ENCODE measurements at regions not wholly inside any gene's neighbourhood (a gene's known extent, or its start where the extent isn't known, plus 50 kb on each side); places are given as distances from the start of the nearest gene placed in this dataset.

DNA sequence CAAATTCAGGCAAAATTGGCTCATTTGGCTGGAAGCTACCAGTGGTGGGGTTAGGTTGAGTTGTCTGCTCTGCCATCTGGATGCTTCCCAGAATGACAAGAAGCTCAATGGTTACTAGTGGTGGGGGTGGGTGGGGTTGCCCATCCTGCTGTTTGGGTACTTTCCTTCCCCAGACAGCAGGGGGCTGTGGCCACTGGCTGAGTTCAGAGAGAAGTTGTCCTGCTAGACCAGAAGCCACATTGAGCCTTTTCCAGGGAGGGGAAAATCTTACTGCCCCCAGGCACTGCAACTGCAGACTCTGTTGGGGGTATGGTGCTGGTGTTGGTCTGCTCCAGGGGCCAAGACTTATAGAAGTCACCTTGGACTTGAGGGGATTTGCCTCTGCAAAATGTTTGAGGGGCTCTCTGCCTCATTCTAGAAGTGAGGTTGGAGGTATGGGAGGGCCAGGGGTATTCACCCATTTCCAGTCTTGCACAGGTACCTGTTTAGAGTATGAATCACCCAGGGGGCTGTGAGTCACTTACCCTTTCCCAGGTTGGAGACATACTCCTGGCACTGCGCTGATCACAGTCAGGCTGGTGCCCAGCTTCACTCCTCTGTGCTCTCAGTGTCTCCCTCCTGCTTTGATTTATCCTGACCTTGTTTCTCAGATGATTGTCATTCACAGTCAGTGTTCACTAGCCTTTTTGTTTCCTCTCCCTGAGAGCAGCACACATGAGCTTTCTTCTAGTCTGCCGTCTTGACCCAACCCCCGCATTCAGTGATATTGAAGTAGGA lies 89.1 kb upstream of the NEGR1 start:
- no peak for TF ChIP-seq POLR2AphosphoS5 (IDR thresholded peaks at IDR 0.05; ENCODE audit: low read depth)
- no peak for TF ChIP-seq EZH2phosphoT487 (IDR thresholded peaks at IDR 0.05; ENCODE audit: unreplicated experiment)

Measured in GM23338 (cell line).